Omental fat pad (tissue), 3 donors: ENCODE measurements at regions not wholly inside any gene's neighbourhood (a gene's known extent, or its start where the extent isn't known, plus 50 kb on each side); places are given as distances from the start of the nearest gene placed in this dataset.

Source experiments
- ATAC-seq: fragments of 150-250 bp; one replicate; pipeline ENCODE4 v1.9.1; 2016; ENCODE audit warnings: mild to moderate bottlenecking, moderate library complexity; ENCODE audit not compliant: low FRiP score
- DNase-seq: peaks from one replicate; pipeline ENCODE4 v3.0.0-alpha.2; 2019; ENCODE audit warnings: low spot score
- TF ChIP-seq, protein P1 (sequence below), 3 donors: fragments of 450-650 bp; IDR thresholded peaks; one replicate each; pipeline ENCODE4 v1.5.1; 2016 to 2017; ENCODE audit warnings: antibody characterized with exemption in 3 of 3, mild to moderate bottlenecking in 3 of 3, moderate library complexity in 2 of 3

DNA sequence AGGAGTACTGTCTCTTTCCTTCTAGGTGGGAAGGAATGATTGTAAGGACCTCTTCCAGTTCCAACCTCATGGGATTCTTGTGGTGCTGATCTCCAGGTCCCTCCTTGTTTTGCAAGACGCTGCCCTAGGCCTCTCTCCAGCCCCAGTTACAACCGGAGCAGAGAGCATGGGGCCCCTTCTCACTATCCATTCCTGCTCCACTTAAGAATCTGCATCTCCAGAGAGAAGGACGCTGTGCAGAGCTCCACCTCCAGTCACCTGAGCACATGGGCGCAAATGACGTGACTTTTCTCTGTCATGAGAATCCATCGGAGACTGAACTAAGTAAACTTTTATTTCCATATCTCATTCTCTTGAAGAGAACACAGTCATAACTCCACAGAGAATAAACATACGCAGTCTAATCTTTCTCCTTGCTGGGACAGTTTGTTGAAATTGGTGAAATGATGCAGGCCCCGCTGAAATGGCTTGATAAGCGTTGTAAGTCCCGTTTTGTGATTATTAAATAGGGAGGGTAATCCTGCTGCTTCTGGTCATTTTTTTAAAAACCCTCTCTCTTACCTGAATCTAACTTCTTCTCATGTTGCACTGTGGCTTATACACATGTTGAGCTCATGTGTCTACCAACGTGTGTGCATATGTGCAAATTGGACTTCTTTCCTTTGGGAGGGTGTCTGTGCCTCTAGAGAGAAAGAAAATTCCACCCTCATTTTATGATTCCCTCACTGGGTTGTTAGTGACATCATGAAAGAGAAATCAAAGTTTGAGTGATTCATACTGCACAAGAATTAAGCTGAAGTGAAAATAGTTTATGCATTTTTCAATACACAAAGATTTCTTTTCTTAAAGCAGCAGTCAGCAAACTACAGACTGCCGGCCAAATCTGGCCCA is 133.2 kb upstream of the TBX20 start:
- no peak for ATAC-seq
- TF ChIP-seq, protein P1, sequence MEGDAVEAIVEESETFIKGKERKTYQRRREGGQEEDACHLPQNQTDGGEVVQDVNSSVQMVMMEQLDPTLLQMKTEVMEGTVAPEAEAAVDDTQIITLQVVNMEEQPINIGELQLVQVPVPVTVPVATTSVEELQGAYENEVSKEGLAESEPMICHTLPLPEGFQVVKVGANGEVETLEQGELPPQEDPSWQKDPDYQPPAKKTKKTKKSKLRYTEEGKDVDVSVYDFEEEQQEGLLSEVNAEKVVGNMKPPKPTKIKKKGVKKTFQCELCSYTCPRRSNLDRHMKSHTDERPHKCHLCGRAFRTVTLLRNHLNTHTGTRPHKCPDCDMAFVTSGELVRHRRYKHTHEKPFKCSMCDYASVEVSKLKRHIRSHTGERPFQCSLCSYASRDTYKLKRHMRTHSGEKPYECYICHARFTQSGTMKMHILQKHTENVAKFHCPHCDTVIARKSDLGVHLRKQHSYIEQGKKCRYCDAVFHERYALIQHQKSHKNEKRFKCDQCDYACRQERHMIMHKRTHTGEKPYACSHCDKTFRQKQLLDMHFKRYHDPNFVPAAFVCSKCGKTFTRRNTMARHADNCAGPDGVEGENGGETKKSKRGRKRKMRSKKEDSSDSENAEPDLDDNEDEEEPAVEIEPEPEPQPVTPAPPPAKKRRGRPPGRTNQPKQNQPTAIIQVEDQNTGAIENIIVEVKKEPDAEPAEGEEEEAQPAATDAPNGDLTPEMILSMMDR (IDR thresholded peaks at IDR 0.05), result no peak
- DNase-seq, result no peak

DNA sequence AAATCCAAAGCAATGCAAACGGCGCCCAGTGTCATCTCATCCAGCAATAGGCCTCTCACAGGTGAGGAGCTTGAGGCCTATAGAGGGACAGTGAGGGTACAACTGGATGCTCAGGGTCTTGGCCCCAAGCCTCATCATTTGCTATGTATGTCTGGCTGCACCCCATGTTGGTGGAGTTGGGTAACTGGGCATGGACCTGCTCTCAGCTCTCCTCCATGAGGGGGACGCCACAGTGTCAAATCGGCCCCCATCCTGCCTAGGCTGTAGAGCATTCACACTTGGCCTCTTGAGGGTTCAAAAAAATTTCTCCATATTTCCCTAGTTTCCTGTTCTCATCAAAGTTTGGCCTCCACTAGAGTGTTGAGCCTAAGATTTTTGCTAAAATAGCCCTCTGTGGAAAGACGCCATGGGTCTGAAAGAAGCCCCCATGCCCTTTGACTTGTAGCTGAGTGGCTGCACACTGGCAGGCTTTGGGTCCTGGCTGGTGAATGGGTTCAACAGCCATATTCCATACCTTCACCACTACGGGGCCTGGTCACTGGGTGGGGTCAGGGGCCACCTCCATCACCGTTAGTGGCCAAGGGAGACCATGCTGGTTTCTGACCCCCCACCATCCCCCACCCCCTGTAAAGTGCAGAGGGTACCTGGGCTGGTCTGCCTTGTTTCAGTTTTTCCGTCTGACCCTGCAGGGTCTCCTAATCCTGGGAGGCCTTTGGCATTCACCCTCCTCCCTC is 132.3 kb upstream of the TBX20 start:
- ATAC-seq, result no peak
- TF ChIP-seq, protein P1 (IDR thresholded peaks at IDR 0.05), result no peak
- DNase-seq, result no peak

DNA sequence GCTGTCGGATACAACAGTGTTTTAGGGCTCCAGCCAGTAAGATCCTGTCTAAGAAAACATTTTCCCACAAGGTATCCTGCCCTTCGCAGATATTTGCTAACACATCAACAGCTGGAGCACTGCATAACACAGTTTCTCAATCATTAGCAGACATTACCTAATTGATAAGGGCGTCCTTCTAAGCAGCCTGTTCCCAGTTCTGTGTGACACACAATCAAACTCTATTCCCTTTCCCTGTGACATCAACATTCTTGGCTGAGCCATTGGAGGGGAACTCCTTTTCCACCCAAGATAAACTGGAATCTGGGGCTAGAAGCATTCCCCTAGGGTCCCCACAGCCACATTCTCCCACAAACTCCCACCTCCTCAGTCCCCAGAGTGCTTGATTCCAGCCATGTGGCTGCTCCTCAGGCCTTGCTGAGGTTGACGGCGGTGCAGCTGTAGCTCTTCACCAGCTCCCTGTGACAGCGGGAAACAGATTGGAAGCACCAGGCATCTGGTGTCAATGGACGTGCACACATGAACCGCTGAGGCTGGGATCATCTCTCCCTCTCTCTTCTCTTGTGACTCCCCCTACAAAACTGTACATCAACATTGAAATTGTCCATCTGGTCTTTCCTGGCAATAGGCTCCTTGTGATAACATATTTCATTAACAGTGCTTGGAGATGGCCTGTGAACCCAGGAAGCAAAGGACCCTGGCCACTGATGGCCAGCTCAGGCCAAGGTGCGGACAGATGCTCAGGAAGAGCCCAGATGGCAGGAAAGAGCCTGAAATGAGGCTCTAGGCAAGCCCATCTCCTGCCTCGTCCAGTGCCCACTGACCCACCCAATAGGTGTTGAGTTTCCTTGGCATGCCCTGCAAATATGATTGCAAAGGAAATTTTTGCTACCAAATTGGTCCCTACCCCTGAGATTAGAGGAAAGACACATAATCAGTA is 131.1 kb upstream of the TBX20 start:
- DNase-seq (no peak), ATAC-seq (no peak)
- TF ChIP-seq, protein P1 (IDR thresholded peaks at IDR 0.05), result no peak

DNA sequence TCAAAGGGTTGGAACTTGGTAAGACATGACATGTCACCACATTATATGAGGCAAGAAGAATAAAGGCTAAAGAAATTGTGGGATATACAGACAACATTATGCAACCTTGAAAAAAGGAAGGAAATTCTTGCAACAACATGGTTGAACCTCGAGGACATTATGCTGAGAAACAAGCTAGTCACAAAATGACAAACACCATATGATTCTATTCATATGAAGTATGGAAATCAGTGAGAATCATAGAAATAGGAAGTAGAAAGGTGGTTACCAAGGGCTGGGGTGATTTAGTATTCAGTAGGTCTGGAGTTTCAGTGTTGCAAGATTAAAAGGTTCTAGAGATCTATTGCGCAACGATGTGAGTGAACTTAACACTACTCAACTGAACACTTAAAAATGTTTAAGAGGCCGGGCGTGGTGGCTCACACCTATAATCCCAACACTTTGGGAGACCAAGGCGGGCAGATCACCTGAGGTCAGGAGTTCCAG is 126.9 kb upstream of the TBX20 start:
- no peak for ATAC-seq
- DNase-seq, result no peak
- TF ChIP-seq, protein P1 (IDR thresholded peaks at IDR 0.05), result no peak

DNA sequence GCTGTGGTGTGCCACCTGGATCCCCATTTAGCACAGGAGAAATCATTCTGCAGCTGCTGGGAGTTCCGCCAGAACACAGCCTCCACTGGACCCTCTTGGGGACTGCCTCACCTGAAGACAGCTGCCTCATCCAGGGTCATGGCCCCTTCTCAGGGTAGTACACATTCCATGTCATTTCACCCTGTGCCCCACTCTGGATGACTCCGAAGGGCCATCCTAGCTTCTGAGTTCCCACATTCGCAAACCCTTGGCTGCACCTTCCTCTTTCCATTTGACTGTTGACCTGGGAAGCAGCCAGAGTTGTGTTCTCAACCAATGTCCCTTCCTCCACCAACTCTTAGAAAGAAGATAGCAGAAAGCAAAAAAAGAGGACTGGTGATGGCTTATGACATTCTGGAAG is 125.6 kb upstream of the TBX20 start:
- DNase-seq (no peak), ATAC-seq (no peak)
- TF ChIP-seq, protein P1 (IDR thresholded peaks at IDR 0.05), result no peak

DNA sequence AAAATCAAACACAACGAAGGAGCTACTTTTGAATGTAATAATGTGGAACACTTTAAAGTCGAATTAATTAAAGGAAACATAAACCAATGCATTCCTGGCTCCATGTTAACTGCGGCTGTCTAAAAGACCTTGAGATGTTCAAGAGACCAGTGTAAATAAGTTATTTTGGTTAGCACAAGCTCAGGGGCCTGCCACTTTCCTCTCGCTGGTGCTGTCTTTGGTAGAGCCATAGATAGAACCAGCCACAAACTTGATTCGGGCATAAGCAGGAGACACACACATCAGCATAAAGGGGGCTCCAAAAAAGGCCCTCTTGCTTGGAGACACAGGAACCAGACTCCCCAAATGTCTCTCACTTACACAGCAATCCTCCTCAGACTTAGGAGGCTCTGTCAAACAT is 121.6 kb upstream of the TBX20 start:
- DNase-seq (no peak), ATAC-seq (no peak)
- TF ChIP-seq, protein P1 (IDR thresholded peaks at IDR 0.05), result no peak
